Activated CD8-positive, alpha-beta memory T cell treated with anti-CD3 and anti-CD28 coated beads for 4 hours (primary cell): ENCODE measurements at regions not wholly inside any gene's neighbourhood (a gene's known extent, or its start where the extent isn't known, plus 50 kb on each side); places are given as distances from the start of the nearest gene placed in this dataset.

ENCODE experiments used
- DNase-seq, 2 donors: peaks; one replicate each; pipeline ENCODE4 v3.0.0-alpha.2; 2020; ENCODE audit warnings: low read depth in 2 of 2

DNA sequence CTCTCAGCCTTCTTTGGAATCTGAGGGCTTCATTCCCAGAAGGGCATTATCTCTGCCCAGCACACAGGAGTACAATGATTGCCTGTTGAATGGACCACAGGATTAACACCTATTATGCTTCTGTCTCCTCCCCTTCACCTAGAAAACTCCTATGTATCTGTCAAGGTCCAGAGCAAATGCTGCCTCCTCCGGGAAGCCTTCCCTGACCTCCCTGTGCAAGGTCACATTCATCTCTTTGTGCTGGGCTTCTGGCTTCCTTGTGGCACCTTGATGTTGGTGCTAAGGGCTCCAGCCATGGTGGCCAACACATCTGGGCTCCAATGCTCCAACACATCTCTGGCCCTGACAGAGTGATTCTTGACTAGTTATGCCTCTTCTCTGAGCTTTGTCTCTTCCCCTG is 49.9 kb upstream of the ATP2B2 start:
- no peak for DNase-seq

DNA sequence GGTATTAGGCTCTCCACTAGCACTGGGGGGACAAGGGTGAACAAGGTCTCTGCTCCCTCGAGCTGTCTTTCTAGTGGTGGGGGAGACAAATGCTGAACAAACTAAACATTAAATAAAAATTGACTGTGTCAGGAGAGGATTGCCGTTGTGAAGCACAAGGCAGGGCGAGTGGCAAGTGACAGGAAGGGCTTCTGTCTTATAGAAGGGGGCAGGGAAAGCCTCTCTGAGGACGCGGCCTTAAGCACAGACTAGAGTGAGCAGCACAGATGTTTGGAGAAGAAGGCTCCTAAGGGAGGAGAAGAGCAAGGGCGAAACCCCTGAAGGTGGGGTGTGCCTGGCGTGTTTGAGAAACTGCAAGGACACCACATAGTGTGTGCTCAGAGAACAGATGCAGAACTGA is 50.9 kb upstream of the ATP2B2 start:
- DNase-seq: no peak

DNA sequence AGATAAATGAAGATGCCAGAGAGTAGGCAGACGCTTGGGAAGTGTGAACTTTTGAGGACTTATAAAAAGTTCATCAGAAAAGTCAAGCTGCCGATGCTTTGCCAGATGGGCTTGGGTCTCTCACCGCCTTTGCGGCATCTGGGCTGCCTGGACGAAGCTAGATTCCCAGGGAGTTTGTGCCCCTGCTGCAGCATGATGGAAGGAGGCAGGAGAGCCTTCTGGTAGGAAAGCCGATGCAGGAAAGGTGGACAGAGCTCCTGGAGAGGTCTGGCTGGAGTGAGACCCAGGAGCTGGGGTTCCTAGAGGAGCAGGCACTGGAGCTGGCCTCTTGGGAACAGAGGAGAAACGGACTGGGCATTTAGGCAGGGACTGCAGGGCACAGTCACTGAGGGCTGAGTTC is 51.9 kb upstream of the ATP2B2 start:
- DNase-seq: no peak

DNA sequence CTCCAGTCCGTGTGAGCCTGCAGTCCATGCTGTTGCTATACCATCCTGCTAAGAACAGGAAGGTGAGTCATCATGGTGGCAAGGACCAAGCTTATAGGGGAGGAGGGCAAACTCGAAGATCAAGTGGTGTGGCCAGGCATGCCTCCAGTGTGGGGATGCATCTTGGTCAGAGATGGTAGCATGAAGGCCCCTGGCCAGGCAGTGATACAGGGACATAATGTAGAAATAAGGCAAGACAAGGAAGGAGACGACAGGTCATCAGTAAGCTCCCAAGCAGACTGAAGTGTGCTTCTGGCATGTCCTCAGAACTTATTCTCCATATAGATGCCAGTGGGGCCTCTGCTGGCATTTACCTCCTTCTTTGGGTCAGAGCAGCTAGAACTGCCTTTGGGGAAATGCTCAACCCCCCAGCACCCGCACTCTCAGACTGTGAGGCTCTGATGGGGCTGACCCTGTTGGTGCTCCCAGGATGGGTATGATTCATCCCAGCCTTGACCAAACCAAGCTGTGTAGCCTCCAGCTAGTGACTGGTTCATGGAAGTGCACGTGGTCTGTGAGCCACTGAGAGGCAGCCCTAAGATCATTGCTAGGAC is 52.5 kb upstream of the ATP2B2 start:
- DNase-seq: no peak

DNA sequence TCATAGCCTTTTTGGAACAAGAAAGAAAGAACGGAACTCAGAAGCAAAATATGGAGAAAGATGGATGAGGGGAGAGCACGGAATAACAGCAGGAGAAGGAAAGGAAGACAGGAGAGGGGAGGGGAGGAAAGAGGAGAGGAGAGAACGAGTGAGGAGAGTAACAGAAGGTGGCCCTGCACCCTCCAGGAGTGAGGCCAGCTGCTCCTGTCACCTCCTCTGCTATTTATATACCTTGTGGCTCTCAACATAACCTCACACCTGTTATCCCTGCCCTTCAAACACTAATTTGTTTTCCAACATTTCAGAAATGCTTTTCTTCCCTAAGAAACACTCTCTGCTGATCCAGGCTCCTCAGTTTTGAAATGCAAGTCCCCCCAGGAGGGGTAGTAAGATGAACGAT is 53.4 kb upstream of the ATP2B2 start:
- no peak for DNase-seq

DNA sequence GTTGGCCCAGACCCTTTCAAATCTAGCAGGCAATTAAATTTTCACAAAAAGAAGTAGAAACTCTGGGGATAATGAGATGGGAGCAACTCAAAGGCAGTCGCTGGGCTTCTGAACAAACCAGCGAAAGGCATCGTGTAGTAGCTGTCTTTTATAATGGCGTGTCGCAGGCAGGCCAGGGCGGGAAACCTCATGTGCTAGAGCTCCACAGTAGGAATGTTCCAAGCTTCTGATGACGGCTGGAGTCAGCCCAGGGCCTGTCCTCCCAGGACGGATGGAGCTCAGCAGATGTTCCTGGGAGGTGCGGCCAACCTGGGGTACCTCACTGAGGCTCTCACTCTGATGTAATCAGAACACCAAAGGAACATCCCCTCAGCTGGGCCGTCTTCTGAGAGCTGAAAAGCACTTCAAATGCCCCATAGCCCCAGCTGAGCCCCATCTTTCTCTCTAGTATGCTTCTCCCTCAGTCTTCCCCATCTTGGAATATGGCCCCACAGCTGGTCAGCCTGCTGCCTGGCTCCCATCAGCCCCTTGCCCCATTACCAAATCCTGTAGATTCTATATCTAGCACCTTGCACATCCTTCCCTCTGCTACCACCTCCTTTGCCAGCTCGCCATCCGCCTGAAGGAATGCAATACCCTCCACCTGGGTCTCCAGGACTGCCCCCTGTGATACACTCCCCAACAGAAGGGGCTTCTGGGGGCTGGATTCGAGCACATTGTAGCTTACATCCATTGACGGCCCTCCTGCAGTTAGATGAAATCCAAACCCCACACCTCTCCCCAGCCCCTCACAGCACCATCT is 54.9 kb upstream of the ATP2B2 start:
- no peak for DNase-seq

DNA sequence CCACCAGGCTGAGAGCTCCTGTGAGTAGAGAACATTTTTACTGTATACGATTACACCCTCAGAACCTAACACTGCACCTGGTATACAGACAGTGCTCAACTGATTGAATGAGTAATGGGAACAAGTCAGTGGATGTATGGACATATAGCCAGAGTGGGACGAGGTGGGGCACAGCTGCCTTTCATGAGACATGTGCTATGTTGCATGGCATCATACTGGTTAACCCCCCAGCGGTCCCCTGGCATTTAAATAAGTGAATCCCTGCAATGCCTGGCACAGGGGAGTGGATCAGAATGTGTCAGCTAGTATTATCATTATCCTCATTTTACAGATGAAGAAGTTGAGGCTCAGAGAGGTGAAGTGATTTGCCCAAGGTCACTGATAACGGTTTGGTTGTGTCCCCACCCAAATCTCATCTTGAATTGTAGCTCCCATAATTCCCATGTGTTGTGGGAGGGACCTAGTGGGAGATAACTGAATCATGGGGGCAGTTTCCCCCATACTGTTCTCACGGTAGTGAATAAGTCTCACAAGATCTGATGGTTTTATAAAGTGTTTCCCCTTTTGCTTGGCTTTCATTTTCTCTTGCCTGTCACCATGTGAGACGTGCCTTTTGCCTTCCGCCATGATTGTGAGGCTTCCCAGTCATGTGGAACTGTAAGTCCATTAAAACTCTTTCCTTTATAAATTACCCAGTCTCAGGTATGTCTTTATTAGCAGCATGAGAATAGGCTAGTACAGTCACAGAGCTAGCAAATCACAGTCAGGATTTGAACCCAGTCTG is 56.0 kb upstream of the ATP2B2 start:
- no peak for DNase-seq

DNA sequence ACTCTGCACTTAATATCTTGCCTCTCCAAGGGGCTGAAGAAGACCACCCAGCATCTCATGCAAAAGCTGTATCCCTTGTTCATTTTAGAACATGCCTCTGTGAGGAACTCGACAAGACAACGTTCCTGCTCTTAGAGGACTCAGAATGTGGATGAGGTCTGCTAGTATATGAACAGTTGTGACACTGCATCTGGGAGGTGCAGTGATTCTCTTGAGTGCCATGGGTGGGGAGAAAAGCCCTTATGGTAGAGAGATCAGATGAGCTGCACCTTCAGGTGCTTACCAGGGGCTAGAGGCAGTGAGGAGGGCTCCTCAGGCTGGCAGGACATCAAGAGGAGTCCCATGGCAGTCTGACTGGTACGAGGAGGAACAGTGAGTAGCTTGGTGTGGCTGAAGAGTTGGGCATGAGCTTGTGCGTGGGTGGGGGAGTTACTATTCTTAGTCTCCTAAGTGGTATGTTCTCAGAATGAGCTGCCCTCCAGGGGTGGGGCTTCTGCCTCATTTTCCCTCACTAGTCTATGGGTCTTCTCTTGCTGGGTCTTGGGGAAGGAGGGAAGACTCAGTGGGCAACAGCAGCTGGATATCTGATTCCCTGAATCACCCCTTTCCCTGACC is 56.7 kb upstream of the ATP2B2 start:
- DNase-seq: no peak

DNA sequence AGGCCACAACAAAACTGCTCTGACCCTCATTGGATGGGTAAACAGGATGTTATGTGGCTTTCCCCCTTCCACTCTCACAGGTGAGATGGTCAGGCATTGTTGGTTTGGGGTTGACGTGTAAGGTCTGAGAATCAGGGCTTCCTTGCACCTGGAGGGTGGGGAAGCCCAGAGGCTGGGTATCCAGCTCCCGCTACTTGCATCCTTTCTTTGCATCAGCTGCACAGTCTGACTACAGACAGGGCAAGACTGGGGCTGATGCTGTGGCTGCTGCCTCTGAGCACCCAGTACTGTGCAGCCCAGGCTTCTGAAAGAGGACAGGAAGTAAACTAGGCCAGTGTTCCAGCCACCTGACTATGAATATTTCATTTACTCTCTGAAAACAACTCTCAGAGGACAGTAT is 58.0 kb upstream of the ATP2B2 start:
- no peak for DNase-seq

DNA sequence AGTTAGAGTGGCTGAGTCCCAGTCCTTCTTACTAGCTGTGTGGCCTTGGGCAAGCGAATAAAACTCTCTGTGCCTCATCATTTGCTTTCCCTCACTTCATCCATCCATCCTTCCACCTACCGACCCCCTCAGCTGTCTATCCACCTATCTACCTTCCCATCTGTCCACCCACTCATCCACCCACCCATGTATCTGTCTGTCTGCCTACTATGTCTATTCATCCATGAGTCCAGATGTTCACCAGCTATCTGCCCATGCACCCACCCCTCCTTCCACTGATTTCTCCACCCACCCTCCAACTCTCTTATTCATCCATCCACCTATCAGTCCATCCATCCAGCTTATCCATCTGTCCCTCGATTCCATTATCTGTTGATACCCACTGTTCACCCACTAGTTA is 60.4 kb upstream of the ATP2B2 start:
- DNase-seq: no peak

DNA sequence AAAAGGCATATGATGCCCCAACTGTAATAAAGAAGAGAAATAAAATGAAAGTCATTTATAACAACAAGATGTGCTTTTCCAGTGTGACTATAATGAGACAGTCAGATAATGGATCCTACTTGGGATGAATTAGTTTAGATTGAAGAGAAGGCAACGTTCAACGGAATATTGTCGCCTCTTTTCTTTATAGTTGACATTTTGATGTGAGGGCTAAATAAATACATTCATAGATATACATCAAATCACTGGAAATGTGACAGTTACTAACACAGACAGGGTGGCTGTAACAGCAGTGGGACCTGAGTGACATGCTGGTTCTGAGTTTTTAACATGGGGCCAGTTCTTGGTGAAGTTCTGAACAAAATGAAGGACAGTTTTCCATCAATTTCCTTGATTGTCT is 61.1 kb upstream of the ATP2B2 start:
- DNase-seq: no peak

DNA sequence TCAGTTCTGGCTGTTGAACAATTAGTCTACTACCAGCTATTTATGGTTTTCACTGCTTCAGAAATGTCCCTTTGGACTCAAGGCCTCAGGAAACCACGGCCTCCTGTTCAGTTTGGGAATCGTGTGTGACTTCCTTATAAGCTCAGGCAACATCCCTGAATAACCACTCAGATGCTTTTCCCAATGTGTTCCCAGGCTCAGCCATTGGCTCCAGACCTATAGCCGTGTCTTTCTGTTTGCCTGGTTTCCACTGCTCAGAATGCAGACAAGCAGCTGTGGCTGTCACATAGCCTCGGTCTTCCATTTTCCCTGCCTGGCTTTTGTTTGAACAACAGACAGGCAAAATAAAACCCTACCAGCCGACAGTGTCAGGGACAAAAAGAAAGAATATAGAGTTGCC is 63.2 kb upstream of the ATP2B2 start:
- no peak for DNase-seq

DNA sequence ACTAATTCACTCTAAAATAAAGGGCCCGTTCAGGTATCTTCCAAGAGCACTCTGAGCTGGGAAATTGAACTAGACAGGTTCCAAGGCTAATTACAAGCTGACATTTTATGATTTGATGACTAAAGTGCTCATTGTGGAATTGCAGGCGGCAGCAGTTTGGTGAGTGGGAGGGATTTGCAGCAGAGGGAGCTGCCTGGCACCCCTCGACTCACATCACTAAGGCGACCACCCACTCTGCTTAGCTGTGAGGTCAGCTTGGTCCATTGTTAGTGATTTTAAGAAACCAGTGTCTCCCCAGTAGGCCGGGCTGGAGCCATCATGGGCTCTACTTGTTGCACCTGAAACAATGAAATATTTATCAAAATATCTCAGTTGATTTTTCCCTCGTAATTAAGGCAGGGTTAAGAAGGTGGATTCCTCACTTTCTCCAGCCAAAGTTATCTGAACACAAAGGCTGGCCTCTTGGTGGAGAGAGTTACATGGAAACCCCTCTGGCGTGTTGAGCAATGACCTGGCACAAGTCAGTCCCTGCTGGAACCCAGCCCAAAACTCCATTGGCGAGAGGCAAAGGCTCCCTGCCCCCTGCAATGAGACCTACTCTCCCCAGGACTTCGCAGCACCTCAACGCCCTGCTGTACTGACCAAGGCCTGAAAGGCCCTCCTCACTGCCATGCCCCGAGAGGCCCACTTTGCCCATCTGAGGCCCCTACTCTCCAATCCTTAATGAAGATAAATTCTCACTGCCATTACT is 65.0 kb upstream of the ATP2B2 start:
- no peak for DNase-seq

DNA sequence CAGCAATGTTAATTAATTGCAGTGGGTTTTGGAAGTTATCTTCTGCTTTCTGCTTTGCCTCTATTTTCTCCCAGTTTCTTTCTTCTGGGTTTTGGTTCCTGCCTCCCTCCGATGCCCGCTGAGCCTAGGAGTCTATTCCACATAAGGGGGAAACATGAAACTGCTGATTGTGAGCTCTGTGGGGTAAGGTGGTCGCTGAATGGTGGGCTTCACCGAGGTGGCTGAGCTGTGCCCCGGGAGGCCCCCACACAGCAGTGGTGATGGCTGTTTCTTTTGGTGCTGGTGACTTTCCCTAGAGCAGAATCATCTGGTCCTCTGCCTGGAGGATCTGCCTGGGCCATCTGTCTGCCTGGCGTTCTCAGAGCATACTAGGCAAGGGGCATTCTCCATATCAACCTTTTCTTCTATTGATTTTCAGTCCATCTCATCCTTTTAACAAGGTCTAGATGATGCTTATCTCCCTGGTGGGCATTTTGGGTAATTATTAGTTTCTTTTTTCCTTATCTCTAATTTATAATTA is 68.8 kb upstream of the ATP2B2 start:
- no peak for DNase-seq

DNA sequence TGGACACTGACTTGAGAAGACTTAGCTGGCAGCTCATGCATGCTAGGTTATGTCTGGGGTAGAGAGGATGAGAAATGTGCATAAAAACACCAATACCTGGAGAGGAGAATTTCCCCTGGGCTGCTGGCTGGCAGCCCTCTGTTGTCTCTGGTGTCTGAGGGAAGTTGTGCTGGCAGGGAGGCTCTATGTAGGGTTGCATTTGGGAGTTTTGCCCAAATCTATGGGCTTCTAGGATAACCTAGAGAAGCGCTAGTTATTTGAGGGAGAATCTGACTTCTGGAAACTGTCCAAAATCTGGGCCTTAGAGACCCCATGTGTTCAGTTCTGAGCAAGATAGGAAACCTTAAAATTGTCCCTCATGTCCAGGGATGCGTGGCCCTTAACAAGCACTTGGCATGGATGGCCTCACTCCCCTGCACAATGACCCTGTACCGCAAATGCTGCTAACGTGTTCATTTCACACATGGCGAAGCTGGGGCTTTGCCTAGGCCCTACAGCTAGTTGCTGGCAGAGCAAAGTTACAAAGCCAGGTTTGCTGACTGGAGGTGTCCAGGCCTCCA is 70.3 kb upstream of the ATP2B2 start:
- no peak for DNase-seq

DNA sequence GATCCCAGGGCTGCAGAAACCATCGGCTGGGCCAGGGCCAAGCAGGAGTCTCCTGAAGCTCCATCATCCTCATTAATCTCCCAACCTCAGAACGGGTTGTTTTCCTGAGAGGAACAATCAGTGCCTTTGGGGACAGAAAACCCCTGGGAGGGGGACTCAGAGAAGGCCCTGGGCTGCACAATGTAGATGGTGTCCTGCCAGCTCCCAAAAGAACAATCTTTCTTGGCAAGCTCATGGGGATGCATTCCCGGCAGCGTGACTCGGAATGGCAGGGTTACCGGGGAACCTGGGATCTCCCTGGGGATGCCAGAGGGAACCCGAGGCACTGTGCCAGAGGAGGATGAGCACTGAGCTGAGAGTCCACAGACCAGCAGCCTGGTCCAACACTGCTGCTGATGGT is 72.1 kb upstream of the ATP2B2 start:
- DNase-seq: no peak

DNA sequence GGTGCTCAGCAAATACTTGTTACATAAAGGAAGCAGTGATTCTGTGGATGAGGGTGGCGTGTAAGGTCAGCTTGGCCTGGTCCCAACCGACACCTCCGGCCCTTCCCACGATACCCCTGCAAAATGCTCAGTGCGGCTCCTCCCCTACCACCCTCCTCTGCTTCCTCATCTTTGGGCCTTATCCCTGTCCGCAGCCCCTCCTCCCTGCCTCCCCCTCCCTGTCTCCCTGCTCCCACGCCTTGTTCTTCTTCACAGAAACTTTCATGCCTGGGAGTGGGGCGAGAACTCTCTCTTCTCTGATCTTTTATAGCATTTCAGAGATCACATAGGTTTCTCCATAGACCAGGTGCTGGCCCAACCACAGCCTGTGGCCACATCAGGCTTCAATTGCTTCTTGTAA is 75.0 kb upstream of the ATP2B2 start:
- no peak for DNase-seq

DNA sequence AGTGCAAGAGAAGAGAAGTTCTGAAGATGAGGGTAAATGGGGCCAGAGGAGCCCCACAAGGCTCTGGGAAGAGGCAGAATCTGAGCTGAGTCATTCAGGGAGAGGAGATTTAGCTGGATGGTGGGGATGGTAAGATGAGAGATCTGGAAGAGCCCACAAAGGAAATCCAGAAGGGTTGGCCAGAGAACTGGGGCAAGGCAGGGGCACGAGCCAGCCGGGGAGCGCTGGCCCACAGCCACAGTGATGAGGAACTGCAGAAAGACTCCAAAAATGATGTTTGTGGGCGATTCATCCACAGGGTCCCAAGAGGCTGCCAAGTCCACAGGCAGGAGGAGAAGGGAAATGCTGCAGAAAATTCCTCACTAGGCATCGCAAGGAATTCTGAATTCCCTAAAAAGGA is 75.9 kb upstream of the ATP2B2 start:
- DNase-seq: no peak

DNA sequence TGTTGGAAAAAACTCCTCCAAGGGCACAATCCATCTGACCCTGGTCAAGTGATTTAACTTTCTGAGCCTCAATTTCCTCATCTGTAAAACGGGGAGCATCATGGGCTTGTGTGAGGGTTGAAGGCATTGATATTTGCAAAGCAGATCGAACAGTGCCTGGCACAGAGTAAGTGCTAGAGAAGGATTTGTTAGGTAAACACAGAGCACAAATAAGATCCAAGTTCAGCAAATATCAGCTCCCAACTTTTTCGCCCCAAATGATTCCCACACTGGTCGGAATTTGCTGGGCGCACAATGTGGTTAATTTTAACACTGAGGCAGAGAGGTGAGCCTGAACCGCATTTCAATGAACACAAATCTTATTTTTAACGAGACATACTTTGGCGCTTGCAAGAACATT is 76.3 kb upstream of the ATP2B2 start:
- no peak for DNase-seq

DNA sequence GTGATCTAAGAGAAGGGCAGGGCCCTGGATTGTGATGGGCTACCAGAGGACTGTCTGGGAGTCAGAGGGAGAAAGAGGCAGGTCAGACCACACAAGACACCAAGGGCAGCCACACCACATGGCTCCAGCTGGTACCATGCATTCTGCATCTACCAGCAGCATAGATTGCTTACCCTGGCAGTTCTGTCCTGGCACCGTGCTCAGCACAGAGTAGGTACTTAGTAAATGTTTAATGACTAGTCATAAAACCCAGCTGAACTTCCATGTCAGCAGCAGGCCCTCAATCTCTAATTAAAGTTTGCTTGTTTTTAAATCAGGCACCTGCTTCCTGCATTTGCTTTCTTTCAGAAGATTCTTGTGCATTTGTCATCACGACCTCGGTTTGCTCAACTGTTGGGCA is 77.3 kb upstream of the ATP2B2 start:
- no peak for DNase-seq
